Lung (tissue), 11 donors: ENCODE measurements at regions not wholly inside any gene's neighbourhood (a gene's known extent, or its start where the extent isn't known, plus 50 kb on each side); places are given as distances from the start of the nearest gene placed in this dataset.

ENCODE experiments used
- ATAC-seq: fragments of 200-7000 bp; cut with Tn5 transposase; one replicate; pipeline ENCODE4 v1.9.1; 2020; ENCODE audit warnings: moderate number of reproducible peaks; ENCODE audit not compliant: insufficient read depth, low FRiP score
- DNase-seq, 3 donors: peaks; one replicate each; pipeline ENCODE4 v3.0.0-alpha.2; 2013 to 2017
- H3K27ac ChIP-seq, 2 donors: one replicate each; pipeline ENCODE4 v1.5.1; 2013; ENCODE audit warnings: mild to moderate bottlenecking in 2 of 2, moderate library complexity in 2 of 2, control low read depth in 1 of 2, inconsistent platforms in 1 of 2, low read depth in 1 of 2, low read length in 1 of 2
- H3K27me3 ChIP-seq, 3 donors: one replicate each; pipeline ENCODE4 v1.5.1; 2013; ENCODE audit warnings: low read length in 2 of 3; ENCODE audit not compliant: control insufficient read depth in 3 of 3, insufficient read depth in 3 of 3
- H3K36me3 ChIP-seq, 4 donors: one replicate each; pipeline ENCODE4 v1.5.1; 2013; ENCODE audit warnings: low read length in 4 of 4, mild to moderate bottlenecking in 1 of 4, moderate library complexity in 1 of 4; ENCODE audit not compliant: control insufficient read depth in 4 of 4, insufficient read depth in 4 of 4
- H3K4me1 ChIP-seq, 5 donors: one replicate each; pipeline ENCODE4 v1.5.1; 2013; ENCODE audit warnings: low read length in 5 of 5, mild to moderate bottlenecking in 2 of 5, moderate library complexity in 1 of 5; ENCODE audit not compliant: control insufficient read depth in 5 of 5, insufficient read depth in 5 of 5
- H3K4me3 ChIP-seq: one replicate; pipeline ENCODE4 v1.5.1; 2013; ENCODE audit warnings: mild to moderate bottlenecking, control low read depth, moderate library complexity
- H3K9ac ChIP-seq, 2 donors: one replicate each; pipeline ENCODE4 v1.5.1; 2013; ENCODE audit warnings: low read length in 2 of 2, control low read depth in 1 of 2; ENCODE audit not compliant: insufficient read depth in 1 of 2
- H3K9me3 ChIP-seq, 4 donors: one replicate each; pipeline ENCODE4 v1.5.1; 2013; ENCODE audit warnings: low read length in 3 of 4, mild to moderate bottlenecking in 1 of 4, moderate library complexity in 1 of 4; ENCODE audit not compliant: control insufficient read depth in 4 of 4, insufficient read depth in 3 of 4
- WGBS, 2 donors: extraction: QIAGEN DNeasy Blood & Tissue Kit; methylation state at CpG; one replicate each; pipeline ENCODE4 v1.1.7; 2013; 5-methylcytosine and 5-hydroxymethylcytosine counted together
- TF ChIP-seq, protein P1 (sequence below): IDR thresholded peaks from 2 replicates; pipeline ENCODE4 v1.5.1; 2012; ENCODE audit warnings: mild to moderate bottlenecking; ENCODE audit errors: control extremely low read depth, extremely low read depth
- donor health status: control.
- donor health status: control.
- donor health status: Bipolar disorder and iron deficiency.
- donor health status: healthy.
- donor health status: DM: yes; HTN: yes; CAD: no.

DNA sequence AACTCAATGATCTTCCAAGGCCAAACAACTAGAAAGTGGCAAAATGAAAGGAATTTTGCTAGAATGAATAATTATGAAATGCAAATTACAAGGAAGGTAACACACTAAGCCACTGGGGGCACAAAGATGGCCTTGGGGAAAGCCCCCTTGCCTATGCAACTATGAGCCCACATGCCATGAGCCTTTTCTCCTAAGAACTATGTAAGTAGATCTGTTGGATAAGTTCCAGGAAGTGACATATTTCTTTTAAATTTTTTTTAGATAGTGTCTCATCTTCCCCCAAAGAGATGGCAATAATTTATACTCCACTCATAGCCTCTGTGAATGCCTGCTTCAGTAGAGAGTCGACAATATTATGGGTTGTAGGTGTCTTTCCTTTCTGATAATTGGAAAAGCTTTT, 257.8 kb downstream of the AUH start:
- TF ChIP-seq, protein P1, sequence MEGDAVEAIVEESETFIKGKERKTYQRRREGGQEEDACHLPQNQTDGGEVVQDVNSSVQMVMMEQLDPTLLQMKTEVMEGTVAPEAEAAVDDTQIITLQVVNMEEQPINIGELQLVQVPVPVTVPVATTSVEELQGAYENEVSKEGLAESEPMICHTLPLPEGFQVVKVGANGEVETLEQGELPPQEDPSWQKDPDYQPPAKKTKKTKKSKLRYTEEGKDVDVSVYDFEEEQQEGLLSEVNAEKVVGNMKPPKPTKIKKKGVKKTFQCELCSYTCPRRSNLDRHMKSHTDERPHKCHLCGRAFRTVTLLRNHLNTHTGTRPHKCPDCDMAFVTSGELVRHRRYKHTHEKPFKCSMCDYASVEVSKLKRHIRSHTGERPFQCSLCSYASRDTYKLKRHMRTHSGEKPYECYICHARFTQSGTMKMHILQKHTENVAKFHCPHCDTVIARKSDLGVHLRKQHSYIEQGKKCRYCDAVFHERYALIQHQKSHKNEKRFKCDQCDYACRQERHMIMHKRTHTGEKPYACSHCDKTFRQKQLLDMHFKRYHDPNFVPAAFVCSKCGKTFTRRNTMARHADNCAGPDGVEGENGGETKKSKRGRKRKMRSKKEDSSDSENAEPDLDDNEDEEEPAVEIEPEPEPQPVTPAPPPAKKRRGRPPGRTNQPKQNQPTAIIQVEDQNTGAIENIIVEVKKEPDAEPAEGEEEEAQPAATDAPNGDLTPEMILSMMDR: no peak
- WGBS, 2 donors: 87 to 97% methylated on average over 1 of the region's 1 CpG
- ATAC-seq (no peak), DNase-seq (no peak)
- no peak overlapping the region for H3K27ac ChIP-seq
- no peak overlapping the region for H3K9ac ChIP-seq
- no peak overlapping the region for H3K4me3 ChIP-seq
- no peaks in the 10 kb centered on the region for H3K36me3 ChIP-seq
- no peaks in the 10 kb centered on the region for H3K27me3 ChIP-seq
- no peaks in the 10 kb centered on the region for H3K9me3 ChIP-seq
- H3K4me1 ChIP-seq: peaks cover 5 to 35% (median 22%) of the 10 kb centered on the region in 5 donors

DNA sequence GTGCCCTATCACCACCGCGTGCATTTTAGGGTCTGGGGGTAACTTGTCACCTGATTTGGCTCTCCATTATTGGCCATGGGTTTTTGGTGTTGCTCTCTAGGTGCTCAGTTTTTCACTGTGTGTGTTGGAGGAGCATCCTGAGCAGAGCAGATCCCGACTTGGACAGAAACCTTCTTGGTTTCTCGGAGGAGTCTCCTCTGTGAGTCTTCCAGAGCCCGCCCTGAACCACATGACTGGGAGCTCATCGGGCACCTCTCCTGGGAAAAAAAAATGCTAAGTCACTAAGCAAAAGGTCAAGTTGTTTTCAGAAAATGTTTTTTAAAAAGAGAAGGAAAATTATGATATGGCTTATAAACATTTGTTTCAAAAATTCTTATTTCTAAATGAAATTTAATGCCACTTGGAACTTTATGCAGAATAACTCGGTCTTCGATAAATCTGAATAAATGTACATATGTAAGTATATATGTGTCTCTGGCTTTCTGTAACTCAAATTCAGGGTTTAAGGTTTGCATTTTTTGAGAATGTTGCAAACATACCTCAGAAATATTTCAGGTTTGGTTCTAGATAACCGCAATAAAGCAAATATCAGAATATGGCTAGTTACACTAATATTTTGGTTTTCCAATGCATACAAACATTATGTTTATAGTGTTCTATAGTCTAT, 255.2 kb downstream of the AUH start:
- Histone ChIP-seq H3K4me1 (peaks cover 0 to 9% (median 3%) of the 10 kb centered on the region in 5 donors), H3K9me3 (peaks cover 0 to 7% (median 2%) of the 10 kb centered on the region in 4 donors), H3K27ac (no peak overlapping the region), H3K27me3 (no peaks in the 10 kb centered on the region), H3K9ac (no peak overlapping the region), H3K4me3 (no peak overlapping the region), H3K36me3 (no peaks in the 10 kb centered on the region)
- WGBS, 2 donors: 88 to 92% methylated on average over 9 of the region's 9 CpGs
- ATAC-seq (no peak), DNase-seq (no peak)
- TF ChIP-seq, protein P1: no peak

DNA sequence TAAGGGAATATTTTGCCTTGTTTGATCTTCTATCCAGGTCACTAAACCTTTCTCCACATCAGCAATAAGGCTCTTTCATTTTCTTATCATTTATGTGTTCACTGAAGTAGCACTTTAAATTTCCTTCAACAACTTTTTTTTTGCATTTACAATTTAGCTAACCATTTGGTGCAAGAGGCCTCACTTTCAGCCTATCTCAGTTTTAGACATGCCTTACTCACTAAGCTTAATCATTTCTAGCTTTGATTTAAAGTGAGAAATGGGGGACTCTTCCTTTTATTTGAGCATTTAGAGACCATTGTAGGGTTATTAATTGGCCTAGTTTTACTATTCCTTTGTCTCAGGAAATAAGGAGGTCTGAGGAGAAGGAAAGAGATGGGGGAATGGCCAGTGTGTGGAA, 250.5 kb downstream of the AUH start:
- DNase-seq (no peak), ATAC-seq (no peak)
- Histone ChIP-seq H3K36me3 (no peaks in the 10 kb centered on the region), H3K9me3 (peaks cover 0 to 7% (median 2%) of the 10 kb centered on the region in 4 donors), H3K27ac (no peak overlapping the region), H3K27me3 (no peaks in the 10 kb centered on the region), H3K4me3 (no peak overlapping the region), H3K4me1 (peaks cover 0 to 7% (median 4%) of the 10 kb centered on the region in 5 donors), H3K9ac (no peak overlapping the region)
- TF ChIP-seq, protein P1: no peak

DNA sequence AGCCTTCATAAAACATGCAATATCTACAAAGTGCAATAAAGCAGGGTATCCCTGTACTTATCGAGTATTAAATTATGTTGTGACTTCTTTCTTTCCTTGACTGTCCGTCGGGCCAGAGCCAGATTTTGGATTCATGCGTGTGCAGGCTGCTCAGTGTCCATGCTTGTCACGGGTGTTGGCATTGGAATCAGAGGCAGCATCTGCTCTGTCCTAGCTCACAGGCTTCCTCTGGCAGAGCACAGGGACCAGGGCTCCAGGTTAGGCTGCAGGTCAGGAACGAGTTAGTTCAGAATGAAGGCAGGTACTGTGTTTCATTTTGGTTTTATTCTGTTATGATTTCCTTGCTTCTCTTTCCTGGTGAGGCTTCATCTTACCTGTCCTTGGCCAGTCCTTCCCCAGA, 249.8 kb downstream of the AUH start:
- Histone ChIP-seq H3K9ac (no peak overlapping the region), H3K27ac (no peak overlapping the region), H3K9me3 (peaks cover 0 to 7% (median 2%) of the 10 kb centered on the region in 4 donors), H3K4me1 (peaks cover 0 to 12% (median 4%) of the 10 kb centered on the region in 5 donors), H3K27me3 (no peaks in the 10 kb centered on the region), H3K4me3 (no peak overlapping the region), H3K36me3 (no peaks in the 10 kb centered on the region)
- TF ChIP-seq, protein P1: no peak
- WGBS, 2 donors: 96 to 98% methylated on average over 6 of the region's 6 CpGs
- DNase-seq (no peak), ATAC-seq (no peak)
